ENCODE measurements at regions not wholly inside any gene's neighbourhood (a gene's known extent, or its start where the extent isn't known, plus 50 kb on each side); places are given as distances from the start of the nearest gene placed in this dataset.
"Not testable (repeated sequence)": the region's sequence is repeated elsewhere in the genome, so short reads cannot be mapped to it uniquely, and the experiment has no call there.

DNA sequence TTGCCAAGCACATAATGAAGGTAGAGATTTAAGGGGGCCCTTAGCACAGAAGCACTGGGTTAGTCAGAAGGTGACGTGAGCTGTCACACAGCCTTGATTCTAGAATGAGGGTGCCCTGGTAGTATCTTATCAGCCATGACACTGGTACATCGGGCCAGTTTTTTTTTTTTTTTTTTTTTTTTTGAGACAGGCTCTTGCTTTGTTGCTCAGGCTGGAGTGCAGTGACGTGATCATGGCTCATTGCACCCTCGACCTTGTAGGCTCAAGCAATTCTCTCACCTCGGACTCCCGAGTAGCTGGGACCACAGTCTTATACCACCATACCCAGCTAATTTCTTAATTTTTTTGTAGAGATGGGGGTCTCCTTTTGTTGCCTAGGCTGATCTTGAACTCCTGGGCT is 872.6 kb upstream of the DEFB115 start:
- not testable (repeated sequence) for H3K4me1 ChIP-seq (ENCODE audit: control insufficient read depth in 2 of 2, insufficient read depth in 2 of 2, low read length in 2 of 2); H3K9me3 ChIP-seq (ENCODE audit: control insufficient read depth in 2 of 2, low read length in 2 of 2); H3K4me3 ChIP-seq (ENCODE audit: low read length in 2 of 2); H3K27ac ChIP-seq (ENCODE audit: low read depth in 2 of 2, low read length in 2 of 2); H3K36me3 ChIP-seq (ENCODE audit: control insufficient read depth in 2 of 2, insufficient read depth in 2 of 2, low read length in 2 of 2); H3K9ac ChIP-seq (ENCODE audit: low read depth in 1 of 2, low read length in 2 of 2); H3K27me3 ChIP-seq (ENCODE audit: control insufficient read depth in 2 of 2, insufficient read depth in 2 of 2, low read length in 2 of 2)

DNA sequence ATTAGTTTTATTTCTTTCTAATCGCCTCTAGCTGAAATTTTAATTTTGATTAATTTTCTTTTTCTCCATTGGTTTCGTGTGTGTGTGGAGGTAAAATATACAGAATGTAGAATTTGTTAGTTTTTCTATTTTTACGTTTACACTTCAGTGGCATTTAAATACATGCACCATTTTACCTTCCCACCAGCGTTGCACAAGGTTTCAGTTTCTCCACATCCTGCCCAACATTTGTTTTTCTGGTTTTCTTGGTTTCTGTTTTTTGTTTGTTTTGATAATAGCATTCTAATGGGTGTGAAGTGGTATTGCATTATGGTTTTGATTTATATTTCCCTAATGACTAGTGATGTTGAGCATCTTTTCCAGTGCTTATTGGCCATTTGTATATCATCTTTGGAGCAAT is 871.4 kb upstream of the DEFB115 start:
- H3K27ac ChIP-seq (ENCODE audit: low read depth in 2 of 2, low read length in 2 of 2); H3K9me3 ChIP-seq (ENCODE audit: control insufficient read depth in 2 of 2, low read length in 2 of 2); H3K4me1 ChIP-seq (ENCODE audit: control insufficient read depth in 2 of 2, insufficient read depth in 2 of 2, low read length in 2 of 2); H3K36me3 ChIP-seq (ENCODE audit: control insufficient read depth in 2 of 2, insufficient read depth in 2 of 2, low read length in 2 of 2); H3K27me3 ChIP-seq (ENCODE audit: control insufficient read depth in 2 of 2, insufficient read depth in 2 of 2, low read length in 2 of 2); H3K9ac ChIP-seq (ENCODE audit: low read depth in 1 of 2, low read length in 2 of 2); H3K4me3 ChIP-seq (ENCODE audit: low read length in 2 of 2): not testable (repeated sequence)

DNA sequence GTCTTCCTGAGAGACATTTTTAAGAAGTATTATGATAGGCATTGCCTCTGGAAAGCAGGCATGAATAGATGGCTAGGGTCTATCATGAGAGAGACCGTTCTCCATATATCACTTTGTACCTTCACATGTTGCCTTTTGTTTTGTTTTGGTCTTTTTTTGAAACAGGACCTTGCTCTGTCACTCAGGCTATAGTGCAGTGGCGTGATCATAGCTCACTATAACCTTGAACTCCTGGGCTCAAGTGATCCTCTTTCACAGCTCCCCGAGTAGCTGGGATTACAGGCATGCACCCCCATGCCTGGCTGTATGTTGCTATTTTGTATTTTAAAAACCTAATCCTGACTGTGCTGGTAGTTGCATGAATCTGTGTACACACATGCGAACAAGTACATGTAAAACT is 869.6 kb upstream of the DEFB115 start:
- not testable (repeated sequence) for H3K27me3 ChIP-seq (ENCODE audit: control insufficient read depth in 2 of 2, insufficient read depth in 2 of 2, low read length in 2 of 2); H3K36me3 ChIP-seq (ENCODE audit: control insufficient read depth in 2 of 2, insufficient read depth in 2 of 2, low read length in 2 of 2); H3K9me3 ChIP-seq (ENCODE audit: control insufficient read depth in 2 of 2, low read length in 2 of 2); H3K27ac ChIP-seq (ENCODE audit: low read depth in 2 of 2, low read length in 2 of 2); H3K9ac ChIP-seq (ENCODE audit: low read depth in 1 of 2, low read length in 2 of 2); H3K4me1 ChIP-seq (ENCODE audit: control insufficient read depth in 2 of 2, insufficient read depth in 2 of 2, low read length in 2 of 2); H3K4me3 ChIP-seq (ENCODE audit: low read length in 2 of 2)

DNA sequence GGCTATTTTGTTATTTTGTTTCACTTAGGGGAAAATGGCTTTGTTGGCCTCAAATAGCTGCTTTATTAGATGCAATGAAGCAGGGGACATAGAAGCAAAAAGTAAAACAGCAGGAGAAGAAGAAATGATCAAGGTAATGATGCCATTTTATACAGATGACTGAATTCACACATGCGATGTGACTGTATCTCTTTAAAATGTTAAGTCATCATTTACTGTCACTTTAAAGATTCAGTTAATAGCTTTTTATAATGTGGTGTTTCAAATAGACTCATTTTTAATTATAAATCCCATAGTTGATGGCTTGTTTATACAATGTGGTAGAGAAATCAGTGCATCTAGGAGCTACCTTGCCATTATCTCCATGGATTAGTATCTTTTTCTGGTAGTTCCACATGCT is 863.9 kb upstream of the DEFB115 start:
- not testable (repeated sequence) for H3K4me3 ChIP-seq (ENCODE audit: low read length in 2 of 2); H3K27ac ChIP-seq (ENCODE audit: low read depth in 2 of 2, low read length in 2 of 2); H3K4me1 ChIP-seq (ENCODE audit: control insufficient read depth in 2 of 2, insufficient read depth in 2 of 2, low read length in 2 of 2); H3K36me3 ChIP-seq (ENCODE audit: control insufficient read depth in 2 of 2, insufficient read depth in 2 of 2, low read length in 2 of 2); H3K9me3 ChIP-seq (ENCODE audit: control insufficient read depth in 2 of 2, low read length in 2 of 2); H3K27me3 ChIP-seq (ENCODE audit: control insufficient read depth in 2 of 2, insufficient read depth in 2 of 2, low read length in 2 of 2); H3K9ac ChIP-seq (ENCODE audit: low read depth in 1 of 2, low read length in 2 of 2)

DNA sequence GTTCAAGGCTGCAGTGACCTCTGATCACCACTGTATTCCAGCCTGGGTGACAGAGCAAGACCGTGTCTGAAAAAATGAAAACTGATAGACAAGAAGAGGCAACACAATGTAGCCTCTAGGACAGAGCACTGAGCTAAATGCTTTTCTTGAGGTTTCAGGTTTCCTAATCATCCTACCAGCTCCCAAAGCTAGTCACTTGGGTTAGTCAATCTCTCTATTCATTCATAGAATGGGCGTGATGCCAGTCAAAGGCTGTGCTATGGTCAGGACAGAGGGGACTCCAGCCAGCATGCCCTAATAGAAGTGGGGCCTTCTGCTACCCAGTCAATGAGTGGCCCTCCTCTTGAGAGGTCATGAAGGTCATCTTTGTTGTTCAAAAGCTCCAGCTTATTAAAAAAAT is 860.4 kb upstream of the DEFB115 start:
- not testable (repeated sequence) for H3K27ac ChIP-seq (ENCODE audit: low read depth in 2 of 2, low read length in 2 of 2); H3K4me3 ChIP-seq (ENCODE audit: low read length in 2 of 2); H3K9me3 ChIP-seq (ENCODE audit: control insufficient read depth in 2 of 2, low read length in 2 of 2); H3K9ac ChIP-seq (ENCODE audit: low read depth in 1 of 2, low read length in 2 of 2); H3K27me3 ChIP-seq (ENCODE audit: control insufficient read depth in 2 of 2, insufficient read depth in 2 of 2, low read length in 2 of 2); H3K4me1 ChIP-seq (ENCODE audit: control insufficient read depth in 2 of 2, insufficient read depth in 2 of 2, low read length in 2 of 2)
- H3K36me3 ChIP-seq (ENCODE audit: control insufficient read depth in 2 of 2, insufficient read depth in 2 of 2, low read length in 2 of 2) = peaks cover 7 to 18% of the 10 kb centered on the region in 2 donors

DNA sequence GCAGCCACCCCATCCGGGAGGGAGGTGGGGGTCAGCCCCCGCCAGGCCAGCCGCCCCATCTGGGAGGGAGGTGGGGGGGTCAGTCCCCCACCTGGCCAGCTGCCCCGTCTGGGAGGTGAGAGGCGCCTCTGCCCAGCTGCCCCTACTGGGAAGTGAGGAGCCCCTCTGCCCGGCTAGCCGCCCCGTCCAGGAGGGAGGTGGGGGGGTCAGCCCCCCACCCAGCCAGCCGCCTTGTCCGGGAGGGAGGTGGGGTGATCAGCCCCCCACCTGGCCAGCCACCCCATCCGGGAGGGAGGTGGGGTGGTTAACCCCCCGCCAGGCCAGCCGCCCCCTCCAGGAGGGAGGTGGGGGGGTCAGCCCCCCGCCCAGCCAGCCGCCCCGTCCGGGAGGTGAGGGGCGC is 852.4 kb upstream of the DEFB115 start:
- H3K36me3 ChIP-seq (ENCODE audit: control insufficient read depth in 2 of 2, insufficient read depth in 2 of 2, low read length in 2 of 2); H3K9ac ChIP-seq (ENCODE audit: low read depth in 1 of 2, low read length in 2 of 2); H3K4me3 ChIP-seq (ENCODE audit: low read length in 2 of 2); H3K9me3 ChIP-seq (ENCODE audit: control insufficient read depth in 2 of 2, low read length in 2 of 2); H3K4me1 ChIP-seq (ENCODE audit: control insufficient read depth in 2 of 2, insufficient read depth in 2 of 2, low read length in 2 of 2); H3K27ac ChIP-seq (ENCODE audit: low read depth in 2 of 2, low read length in 2 of 2); H3K27me3 ChIP-seq (ENCODE audit: control insufficient read depth in 2 of 2, insufficient read depth in 2 of 2, low read length in 2 of 2): not testable (repeated sequence)

DNA sequence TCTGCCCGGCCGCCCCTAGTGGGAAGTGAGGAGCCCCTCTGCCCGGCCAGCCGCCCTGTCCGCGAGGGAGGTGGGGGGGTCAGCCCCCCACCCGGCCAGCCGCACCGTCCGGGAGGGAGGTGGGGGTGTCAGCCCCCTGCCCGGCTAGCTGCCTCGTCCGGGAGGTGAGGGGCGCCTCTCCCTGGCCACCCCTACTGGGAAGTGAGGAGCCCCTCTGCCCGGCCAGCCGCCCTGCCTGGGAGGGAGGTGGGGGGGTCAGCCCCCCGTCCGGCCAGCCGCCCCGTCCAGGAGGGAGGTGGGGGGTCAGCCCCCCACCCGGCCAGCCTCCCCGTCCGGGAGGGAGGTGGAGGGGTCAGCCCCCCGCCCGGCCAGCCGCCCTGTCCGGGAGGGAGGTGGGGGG is 851.9 kb upstream of the DEFB115 start:
- not testable (repeated sequence) for H3K4me3 ChIP-seq (ENCODE audit: low read length in 2 of 2); H3K9me3 ChIP-seq (ENCODE audit: control insufficient read depth in 2 of 2, low read length in 2 of 2); H3K27ac ChIP-seq (ENCODE audit: low read depth in 2 of 2, low read length in 2 of 2); H3K4me1 ChIP-seq (ENCODE audit: control insufficient read depth in 2 of 2, insufficient read depth in 2 of 2, low read length in 2 of 2); H3K36me3 ChIP-seq (ENCODE audit: control insufficient read depth in 2 of 2, insufficient read depth in 2 of 2, low read length in 2 of 2); H3K27me3 ChIP-seq (ENCODE audit: control insufficient read depth in 2 of 2, insufficient read depth in 2 of 2, low read length in 2 of 2); H3K9ac ChIP-seq (ENCODE audit: low read depth in 1 of 2, low read length in 2 of 2)

DNA sequence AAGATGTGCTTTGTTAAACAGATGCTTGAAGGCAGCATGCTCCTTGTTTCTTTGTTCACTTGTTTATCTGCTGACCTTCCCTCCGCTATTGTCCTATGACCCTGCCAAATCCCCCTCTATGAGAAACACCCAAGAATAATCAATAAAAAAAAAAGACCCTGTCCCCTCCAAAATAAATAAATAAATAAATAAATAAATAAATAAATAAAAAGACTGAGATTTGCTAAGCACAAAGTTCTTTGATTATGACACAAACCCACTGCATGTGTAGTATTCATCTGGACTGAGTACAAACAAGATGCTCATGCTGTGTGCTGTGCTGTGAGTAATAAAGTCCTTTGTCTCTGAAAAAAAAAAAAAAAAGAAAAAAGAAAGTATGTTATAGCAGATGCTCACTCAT is 851.1 kb upstream of the DEFB115 start:
- H3K9me3 ChIP-seq (ENCODE audit: control insufficient read depth in 2 of 2, low read length in 2 of 2); H3K4me1 ChIP-seq (ENCODE audit: control insufficient read depth in 2 of 2, insufficient read depth in 2 of 2, low read length in 2 of 2); H3K4me3 ChIP-seq (ENCODE audit: low read length in 2 of 2); H3K36me3 ChIP-seq (ENCODE audit: control insufficient read depth in 2 of 2, insufficient read depth in 2 of 2, low read length in 2 of 2); H3K27ac ChIP-seq (ENCODE audit: low read depth in 2 of 2, low read length in 2 of 2); H3K27me3 ChIP-seq (ENCODE audit: control insufficient read depth in 2 of 2, insufficient read depth in 2 of 2, low read length in 2 of 2); H3K9ac ChIP-seq (ENCODE audit: low read depth in 1 of 2, low read length in 2 of 2): not testable (repeated sequence)

DNA sequence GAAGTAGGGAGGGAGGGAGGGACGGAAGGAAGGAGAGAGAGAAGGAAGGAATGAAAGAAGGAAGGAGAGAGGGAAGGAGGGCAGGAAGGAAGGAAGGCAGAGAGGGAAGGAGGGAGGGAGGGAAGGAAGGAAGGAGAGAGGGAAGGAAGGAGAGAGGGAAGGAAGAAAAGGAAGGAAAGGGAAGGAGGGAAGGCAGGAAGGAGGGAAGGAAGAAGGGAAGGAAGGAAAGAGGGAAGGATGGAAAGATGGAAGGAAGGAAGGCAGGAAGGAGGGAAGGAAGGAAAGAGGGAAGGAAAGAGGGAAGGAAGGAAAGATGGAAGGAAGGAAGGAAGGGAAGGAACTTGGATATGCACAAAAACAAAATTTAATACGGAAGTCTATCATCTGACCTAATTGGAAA is 844.5 kb upstream of the DEFB115 start:
- Histone ChIP-seq H3K9me3 (ENCODE audit: control insufficient read depth in 2 of 2, low read length in 2 of 2) (no peaks in the 10 kb centered on the region), H3K36me3 (ENCODE audit: control insufficient read depth in 2 of 2, insufficient read depth in 2 of 2, low read length in 2 of 2) (no peaks in the 10 kb centered on the region), H3K4me1 (ENCODE audit: control insufficient read depth in 2 of 2, insufficient read depth in 2 of 2, low read length in 2 of 2) (no peaks in the 10 kb centered on the region), H3K4me3 (ENCODE audit: low read length in 2 of 2) (no peak overlapping the region), H3K27ac (ENCODE audit: low read depth in 2 of 2, low read length in 2 of 2) (no peak overlapping the region), H3K27me3 (ENCODE audit: control insufficient read depth in 2 of 2, insufficient read depth in 2 of 2, low read length in 2 of 2) (no peaks in the 10 kb centered on the region), H3K9ac (ENCODE audit: low read depth in 1 of 2, low read length in 2 of 2) (no peak overlapping the region)

DNA sequence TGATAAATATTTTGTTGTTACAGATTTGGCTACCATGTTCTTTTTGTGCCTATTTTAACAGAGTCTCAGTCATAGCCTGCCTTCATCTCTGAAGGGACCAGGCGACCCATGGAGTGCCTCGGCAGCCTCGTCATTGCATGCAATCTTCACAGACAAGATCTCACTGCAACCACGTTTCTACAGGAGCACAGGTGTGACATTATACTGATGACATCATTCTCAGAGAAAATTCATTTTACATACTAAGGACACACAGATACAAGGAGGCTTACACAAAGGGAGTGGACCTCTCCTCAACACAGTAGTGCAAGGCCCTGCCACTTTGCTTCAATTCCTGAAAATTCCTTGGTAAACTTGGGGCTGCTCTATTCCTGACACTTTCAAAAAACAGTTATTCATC is 840.1 kb upstream of the DEFB115 start:
- H3K36me3 ChIP-seq (ENCODE audit: control insufficient read depth in 2 of 2, insufficient read depth in 2 of 2, low read length in 2 of 2); H3K27me3 ChIP-seq (ENCODE audit: control insufficient read depth in 2 of 2, insufficient read depth in 2 of 2, low read length in 2 of 2); H3K4me1 ChIP-seq (ENCODE audit: control insufficient read depth in 2 of 2, insufficient read depth in 2 of 2, low read length in 2 of 2); H3K9ac ChIP-seq (ENCODE audit: low read depth in 1 of 2, low read length in 2 of 2); H3K9me3 ChIP-seq (ENCODE audit: control insufficient read depth in 2 of 2, low read length in 2 of 2); H3K4me3 ChIP-seq (ENCODE audit: low read length in 2 of 2); H3K27ac ChIP-seq (ENCODE audit: low read depth in 2 of 2, low read length in 2 of 2): not testable (repeated sequence)

DNA sequence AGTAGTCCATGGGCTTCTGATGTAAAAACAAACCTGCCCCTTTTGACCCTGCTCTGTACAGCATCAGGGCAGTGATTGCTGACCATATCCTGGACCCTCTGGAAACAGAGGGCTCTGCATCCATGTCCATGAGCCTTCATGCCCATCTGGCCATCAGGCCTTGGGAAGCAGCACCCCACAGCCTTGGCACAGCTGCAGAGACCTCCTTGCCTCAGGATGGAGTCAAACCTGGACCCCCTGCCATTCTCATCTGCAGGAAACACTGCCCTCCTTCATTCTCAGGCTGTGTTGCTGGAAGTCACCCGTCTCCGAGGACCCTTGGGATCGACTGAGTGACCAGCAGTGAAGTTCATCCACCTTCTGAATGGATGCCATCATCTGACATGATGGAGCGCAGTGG is 839.1 kb upstream of the DEFB115 start:
- not testable (repeated sequence) for H3K27me3 ChIP-seq (ENCODE audit: control insufficient read depth in 2 of 2, insufficient read depth in 2 of 2, low read length in 2 of 2); H3K9ac ChIP-seq (ENCODE audit: low read depth in 1 of 2, low read length in 2 of 2); H3K36me3 ChIP-seq (ENCODE audit: control insufficient read depth in 2 of 2, insufficient read depth in 2 of 2, low read length in 2 of 2); H3K4me3 ChIP-seq (ENCODE audit: low read length in 2 of 2); H3K9me3 ChIP-seq (ENCODE audit: control insufficient read depth in 2 of 2, low read length in 2 of 2); H3K27ac ChIP-seq (ENCODE audit: low read depth in 2 of 2, low read length in 2 of 2); H3K4me1 ChIP-seq (ENCODE audit: control insufficient read depth in 2 of 2, insufficient read depth in 2 of 2, low read length in 2 of 2)

Measured in mucosa of rectum (tissue), 2 donors.